ENCODE measurements at regions not wholly inside any gene's neighbourhood (a gene's known extent, or its start where the extent isn't known, plus 50 kb on each side); places are given as distances from the start of the nearest gene placed in this dataset.

- H3K9me3 ChIP-seq (ENCODE audit: insufficient read depth, low read length, severe bottlenecking): no peaks in the 10 kb centered on the region
- no peak overlapping the region for H3K4me3 ChIP-seq (ENCODE audit: low read depth in 1 of 2, low read length in 2 of 2)
- H3K36me3 ChIP-seq (ENCODE audit: insufficient read depth, low read length): no peaks in the 10 kb centered on the region
- no peak overlapping the region for H2AFZ ChIP-seq (ENCODE audit: low read depth, low read length)
- H3K4me2 ChIP-seq (ENCODE audit: insufficient read depth, low read length): no peak overlapping the region
- no peak for DNase-seq
- TF ChIP-seq EZH2 (IDR thresholded peaks at IDR 0.05; ENCODE audit: borderline replicate concordance, low read depth, low read length, severe bottlenecking) (no peak), CTCF (IDR thresholded peaks at IDR 0.05; ENCODE audit: borderline replicate concordance, extremely low read depth, low read length, poor library complexity, severe bottlenecking) (no peak)
- no peak overlapping the region for H3K9ac ChIP-seq (ENCODE audit: low read depth, low read length)
- ATAC-seq (ENCODE audit: insufficient read depth, low read depth): no peak
- H4K20me1 ChIP-seq (ENCODE audit: insufficient read depth, low read length): no peaks in the 10 kb centered on the region
- H3K27me3 ChIP-seq (ENCODE audit: insufficient read depth, low read length, poor library complexity): peaks cover 16% of the 10 kb centered on the region
- H3K27ac ChIP-seq (ENCODE audit: low read length): no peak overlapping the region
- H3K79me2 ChIP-seq (ENCODE audit: insufficient read depth, low read length): no peaks in the 10 kb centered on the region
- H3K4me1 ChIP-seq (ENCODE audit: insufficient read depth, low read length): no peaks in the 10 kb centered on the region
Measured at GRCh38 chr18:47571957-47572356, 320.5 kb upstream of the SKOR2 start.

GRCh38 chr18:47566809-47567208, 315.3 kb upstream of the SKOR2 start:
- H3K27me3 ChIP-seq (ENCODE audit: insufficient read depth, low read length, poor library complexity): peaks cover 8% of the 10 kb centered on the region
- H3K4me2 ChIP-seq (ENCODE audit: insufficient read depth, low read length): no peak overlapping the region
- H3K27ac ChIP-seq (ENCODE audit: low read length): no peak overlapping the region
- no peaks in the 10 kb centered on the region for H3K79me2 ChIP-seq (ENCODE audit: insufficient read depth, low read length)
- H2AFZ ChIP-seq (ENCODE audit: low read depth, low read length): no peak overlapping the region
- DNase-seq (no peak), ATAC-seq (ENCODE audit: insufficient read depth, low read depth) (no peak)
- H3K4me3 ChIP-seq (ENCODE audit: low read depth in 1 of 2, low read length in 2 of 2): no peak overlapping the region
- TF ChIP-seq CTCF (IDR thresholded peaks at IDR 0.05; ENCODE audit: borderline replicate concordance, extremely low read depth, low read length, poor library complexity, severe bottlenecking) (no peak), EZH2 (IDR thresholded peaks at IDR 0.05; ENCODE audit: borderline replicate concordance, low read depth, low read length, severe bottlenecking) (no peak)
- no peak overlapping the region for H3K9ac ChIP-seq (ENCODE audit: low read depth, low read length)
- no peaks in the 10 kb centered on the region for H4K20me1 ChIP-seq (ENCODE audit: insufficient read depth, low read length)
- H3K4me1 ChIP-seq (ENCODE audit: insufficient read depth, low read length): no peaks in the 10 kb centered on the region
- no peaks in the 10 kb centered on the region for H3K9me3 ChIP-seq (ENCODE audit: insufficient read depth, low read length, severe bottlenecking)
- H3K36me3 ChIP-seq (ENCODE audit: insufficient read depth, low read length): no peaks in the 10 kb centered on the region

GRCh38 chr18:47560723-47561715, 309.6 kb upstream of the SKOR2 start:
- TF ChIP-seq EZH2 (IDR thresholded peaks at IDR 0.05; ENCODE audit: borderline replicate concordance, low read depth, low read length, severe bottlenecking) (no peak), CTCF (IDR thresholded peaks at IDR 0.05; ENCODE audit: borderline replicate concordance, extremely low read depth, low read length, poor library complexity, severe bottlenecking) (no peak)
- ATAC-seq (ENCODE audit: insufficient read depth, low read depth): no peak
- no peaks in the 10 kb centered on the region for H3K79me2 ChIP-seq (ENCODE audit: insufficient read depth, low read length)
- no peak overlapping the region for H2AFZ ChIP-seq (ENCODE audit: low read depth, low read length)
- no peak overlapping the region for H3K9ac ChIP-seq (ENCODE audit: low read depth, low read length)
- H3K36me3 ChIP-seq (ENCODE audit: insufficient read depth, low read length): no peaks in the 10 kb centered on the region
- no peaks in the 10 kb centered on the region for H4K20me1 ChIP-seq (ENCODE audit: insufficient read depth, low read length)
- no peak overlapping the region for H3K4me2 ChIP-seq (ENCODE audit: insufficient read depth, low read length)
- no peaks in the 10 kb centered on the region for H3K9me3 ChIP-seq (ENCODE audit: insufficient read depth, low read length, severe bottlenecking)
- H3K4me1 ChIP-seq (ENCODE audit: insufficient read depth, low read length): peaks cover 10% of the 10 kb centered on the region
- DNase-seq: no peak
- H3K27me3 ChIP-seq (ENCODE audit: insufficient read depth, low read length, poor library complexity): peaks cover 9% of the 10 kb centered on the region
- no peak overlapping the region for H3K27ac ChIP-seq (ENCODE audit: low read length)
- no peak overlapping the region for H3K4me3 ChIP-seq (ENCODE audit: low read depth in 1 of 2, low read length in 2 of 2)

Data from DND-41 (cell line).